Upper lobe of left lung (tissue), 4 donors: ENCODE measurements at regions not wholly inside any gene's neighbourhood (a gene's known extent, or its start where the extent isn't known, plus 50 kb on each side); places are given as distances from the start of the nearest gene placed in this dataset.

ENCODE experiments used
- CTCF ChIP-seq, 6 experiments: fragments of 450-650 bp in 4 of 6; fragments of 200-600 bp in 2 of 6; sonication (generic) in 2 of 6; IDR thresholded peaks; one replicate each; pipeline ENCODE4 v1.5.1; 2016 to 2019; ENCODE audit warnings: antibody characterized with exemption in 6 of 6
- POLR2AphosphoS5 ChIP-seq, 2 donors: sonication (generic); formaldehyde crosslinking; IDR thresholded peaks; one replicate each; pipeline ENCODE4 v1.5.1; 2017; ENCODE audit warnings: antibody characterized with exemption in 2 of 2

GRCh38 chr9:22739712-22740111, 293.1 kb downstream of the DMRTA1 start:
- TF ChIP-seq CTCF (IDR thresholded peaks at IDR 0.05) (no peak), POLR2AphosphoS5 (IDR thresholded peaks at IDR 0.05) (no peak)
